Glutamatergic neuron (in vitro differentiated cells): ENCODE measurements at regions not wholly inside any gene's neighbourhood (a gene's known extent, or its start where the extent isn't known, plus 50 kb on each side); places are given as distances from the start of the nearest gene placed in this dataset.
"Not testable (repeated sequence)": the region's sequence is repeated elsewhere in the genome, so short reads cannot be mapped to it uniquely, and the experiment has no call there.

Experiments
- DNase-seq: peaks from one replicate; pipeline ENCODE4 v3.0.0; 2022
- H3K27ac Mint-ChIP-seq: one replicate; pipeline ENCODE4 v1.8.0; 2020; ENCODE audit warnings: mild to moderate bottlenecking, mixed read lengths, inconsistent platforms; ENCODE audit not compliant: unreplicated experiment
- H3K27me3 Mint-ChIP-seq: one replicate; pipeline ENCODE4 v1.8.0; 2020; ENCODE audit warnings: mild to moderate bottlenecking, moderate library complexity, mixed read lengths, inconsistent platforms; ENCODE audit not compliant: unreplicated experiment
- H3K36me3 Mint-ChIP-seq: one replicate; pipeline ENCODE4 v1.8.0; 2020; ENCODE audit warnings: mild to moderate bottlenecking, mixed read lengths, inconsistent platforms; ENCODE audit not compliant: unreplicated experiment
- H3K4me1 Mint-ChIP-seq: one replicate; pipeline ENCODE4 v1.8.0; 2020; ENCODE audit warnings: mild to moderate bottlenecking, low read depth, mixed read lengths, inconsistent platforms; ENCODE audit not compliant: unreplicated experiment
- H3K4me3 Mint-ChIP-seq: one replicate; pipeline ENCODE4 v1.8.0; 2020; ENCODE audit warnings: mild to moderate bottlenecking, mixed read lengths, inconsistent platforms; ENCODE audit not compliant: unreplicated experiment
- H3K9me3 Mint-ChIP-seq: one replicate; pipeline ENCODE4 v1.8.0; 2020; ENCODE audit warnings: mild to moderate bottlenecking, moderate library complexity, mixed read lengths, inconsistent platforms; ENCODE audit not compliant: unreplicated experiment
- CTCF ChIP-seq: fragments of 200-600 bp; sonication (generic); IDR thresholded peaks from one replicate; pipeline ENCODE4 v1.5.0; 2021; ENCODE audit not compliant: partially characterized antibody, unreplicated experiment

DNA sequence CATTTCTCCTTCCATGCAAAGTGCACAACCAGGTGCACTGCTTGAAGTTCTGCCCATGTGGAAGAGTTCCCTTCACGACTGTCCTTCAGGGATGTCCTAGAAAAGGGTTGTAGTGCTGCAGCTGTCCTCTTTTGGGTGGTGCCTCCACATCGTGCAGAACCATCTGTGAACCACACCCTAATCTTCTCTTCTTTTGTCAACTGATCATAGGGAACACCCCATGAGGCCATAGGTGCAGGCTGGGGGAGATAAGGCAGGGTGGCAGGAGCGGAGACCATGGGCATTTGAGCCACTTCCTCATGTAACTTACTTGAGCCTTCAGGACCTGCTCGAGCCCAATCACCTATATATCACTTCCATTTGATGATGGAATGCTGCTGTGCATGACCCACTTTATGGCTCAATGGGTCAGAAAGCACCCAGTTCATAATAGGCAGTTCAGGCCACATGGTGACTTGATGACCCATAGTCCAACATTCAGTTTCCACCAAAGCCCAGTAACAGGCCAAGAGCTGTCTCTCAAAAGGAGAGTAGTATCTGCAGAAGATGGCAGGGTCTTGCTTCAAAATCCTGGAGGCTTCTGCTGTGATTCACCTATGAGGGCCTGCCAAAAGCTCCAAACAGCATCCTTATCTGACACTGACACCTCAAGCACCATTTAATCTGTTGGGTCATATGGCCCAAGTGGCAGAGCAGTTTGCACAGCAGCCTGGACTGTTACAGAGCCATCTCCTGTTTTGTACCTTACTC lies 84.7 kb upstream of the CYRIA start:
- Mint-ChIP-seq H3K4me1 (no peaks in the 10 kb centered on the region), H3K27me3 (peaks cover 5% of the 10 kb centered on the region), H3K4me3 (no peak overlapping the region), H3K36me3 (peaks cover 7% of the 10 kb centered on the region), H3K9me3 (peaks cover 1% of the 10 kb centered on the region), H3K27ac (no peak overlapping the region)
- no peak for DNase-seq
- TF ChIP-seq CTCF, result no peak

DNA sequence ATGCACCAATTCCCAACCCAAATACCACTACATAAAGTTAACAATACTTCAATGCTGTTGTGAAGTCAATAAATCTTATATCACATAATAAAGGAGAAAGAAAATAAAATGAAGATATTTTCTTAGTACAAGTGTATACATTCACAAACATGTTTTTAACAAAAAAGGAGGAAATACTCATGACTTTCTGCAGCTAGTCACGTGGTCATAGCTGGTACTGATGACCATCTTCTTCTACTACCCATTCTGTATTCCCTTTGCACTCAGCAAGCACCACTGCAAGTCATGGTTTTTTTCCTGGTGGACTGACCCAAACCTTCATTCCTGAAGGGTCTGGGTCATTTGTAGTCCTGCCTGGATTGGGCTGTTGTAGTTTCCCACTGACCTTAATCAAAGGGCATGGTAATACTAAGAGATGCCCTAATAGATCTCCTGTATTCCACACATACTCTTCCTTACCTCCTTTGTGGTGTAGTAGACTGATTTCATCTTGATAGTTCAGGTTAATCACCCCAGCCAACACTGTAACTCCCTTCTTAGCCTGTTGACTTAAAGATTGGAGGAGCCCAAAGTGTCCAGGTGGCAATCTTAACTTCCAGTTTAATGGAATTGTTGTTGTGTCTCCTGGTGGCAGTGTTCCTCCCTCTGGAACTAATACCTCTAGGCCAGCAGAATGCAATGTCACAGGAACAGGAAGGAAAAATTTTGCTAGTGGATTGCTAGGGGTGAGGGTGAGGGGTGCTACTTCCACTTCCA lies 83.1 kb upstream of the CYRIA start:
- not testable (repeated sequence) for H3K9me3 Mint-ChIP-seq, H3K4me3 Mint-ChIP-seq, H3K36me3 Mint-ChIP-seq, H3K4me1 Mint-ChIP-seq, H3K27ac Mint-ChIP-seq, DNase-seq, H3K27me3 Mint-ChIP-seq

GRCh38 chr2:16747689-16748088 lies 82.1 kb upstream of the CYRIA start:
- no peak overlapping the region for H3K4me3 Mint-ChIP-seq
- DNase-seq, result no peak
- TF ChIP-seq CTCF, result no peak
- peaks cover 7% of the 10 kb centered on the region for H3K36me3 Mint-ChIP-seq
- H3K4me1 Mint-ChIP-seq, result peaks cover under 1% of the 10 kb centered on the region
- peaks cover 5% of the 10 kb centered on the region for H3K27me3 Mint-ChIP-seq
- no peak overlapping the region for H3K27ac Mint-ChIP-seq
- H3K9me3 Mint-ChIP-seq, result peaks cover 1% of the 10 kb centered on the region

- peaks cover 5% of the 10 kb centered on the region for H3K27me3 Mint-ChIP-seq
- H3K9me3 Mint-ChIP-seq, result peaks cover 1% of the 10 kb centered on the region
- no peak for TF ChIP-seq CTCF
- H3K4me3 Mint-ChIP-seq, result no peak overlapping the region
- H3K36me3 Mint-ChIP-seq, result peaks cover 7% of the 10 kb centered on the region
- H3K27ac Mint-ChIP-seq, result no peak overlapping the region
- H3K4me1 Mint-ChIP-seq, result peaks cover 5% of the 10 kb centered on the region
- DNase-seq, result no peak
Observed at GRCh38 chr2:16747257-16747656, 81.6 kb upstream of the CYRIA start.

DNA sequence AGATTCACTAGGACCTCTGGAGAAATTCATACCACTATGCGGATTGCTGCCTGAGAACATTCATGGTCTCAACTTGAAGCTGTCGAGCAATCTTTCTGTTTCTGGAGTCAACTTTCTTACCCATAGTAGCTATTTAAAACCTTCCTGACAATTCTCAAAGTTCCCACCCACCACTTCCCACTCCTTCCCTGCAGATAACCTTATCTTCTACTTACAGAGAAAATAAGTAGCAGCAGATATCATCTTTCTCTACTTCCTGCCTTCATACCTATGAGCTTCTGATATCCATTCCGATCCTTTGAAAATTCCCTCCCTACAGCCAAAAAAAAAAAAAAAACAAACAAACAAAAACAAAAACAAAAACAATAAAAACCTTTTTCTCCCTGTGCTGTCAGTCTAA lies 81.2 kb upstream of the CYRIA start:
- H3K4me1 Mint-ChIP-seq, result peaks cover 6% of the 10 kb centered on the region
- H3K9me3 Mint-ChIP-seq, result peaks cover 1% of the 10 kb centered on the region
- no peak overlapping the region for H3K4me3 Mint-ChIP-seq
- DNase-seq, result no peak
- H3K27ac Mint-ChIP-seq, result no peak overlapping the region
- H3K36me3 Mint-ChIP-seq, result peaks cover 7% of the 10 kb centered on the region
- TF ChIP-seq CTCF, result no peak
- peaks cover 5% of the 10 kb centered on the region for H3K27me3 Mint-ChIP-seq
